ENCODE measurements at regions not wholly inside any gene's neighbourhood (a gene's known extent, or its start where the extent isn't known, plus 50 kb on each side); places are given as distances from the start of the nearest gene placed in this dataset.
"Not testable (repeated sequence)": the region's sequence is repeated elsewhere in the genome, so short reads cannot be mapped to it uniquely, and the experiment has no call there.

- DNase-seq (ENCODE audit: low read depth in 2 of 2), result not testable (repeated sequence)
Observed at GRCh38 chr20:30164389-30164788, 1093.1 kb upstream of the DEFB115 start.

GRCh38 chr20:30167540-30167939 lies 1089.9 kb upstream of the DEFB115 start:
- no peak for DNase-seq (ENCODE audit: low read depth in 2 of 2)

GRCh38 chr20:30168025-30168799 lies 1089.3 kb upstream of the DEFB115 start:
- peak; percentile 2 to 12 for DNase-seq (ENCODE audit: low read depth in 2 of 2)

- no peak for DNase-seq (ENCODE audit: low read depth in 2 of 2)
Observed at GRCh38 chr20:30168800-30169138, 1088.7 kb upstream of the DEFB115 start.

- no peak for DNase-seq (ENCODE audit: low read depth in 2 of 2)
Observed at GRCh38 chr20:30175681-30176080, 1081.8 kb upstream of the DEFB115 start.

- not testable (repeated sequence) for DNase-seq (ENCODE audit: low read depth in 2 of 2)
Observed at GRCh38 chr20:30183124-30183523, 1074.3 kb upstream of the DEFB115 start.

GRCh38 chr20:30191785-30192184 lies 1065.7 kb upstream of the DEFB115 start:
- not testable (repeated sequence) for DNase-seq (ENCODE audit: low read depth in 2 of 2)

GRCh38 chr20:30234477-30234876 lies 1023.0 kb upstream of the DEFB115 start:
- DNase-seq (ENCODE audit: low read depth in 2 of 2), result not testable (repeated sequence)

GRCh38 chr20:30275073-30275472 lies 982.4 kb upstream of the DEFB115 start:
- not testable (repeated sequence) for DNase-seq (ENCODE audit: low read depth in 2 of 2)

- no peak for DNase-seq (ENCODE audit: low read depth in 2 of 2)
Observed at GRCh38 chr20:30281584-30282197, 975.8 kb upstream of the DEFB115 start.

GRCh38 chr20:30283476-30284280 lies 973.8 kb upstream of the DEFB115 start:
- peak; percentile 51 to 75 for DNase-seq (ENCODE audit: low read depth in 2 of 2)

- DNase-seq (ENCODE audit: low read depth in 2 of 2), result no peak
Observed at GRCh38 chr20:30284281-30284905, 973.1 kb upstream of the DEFB115 start.

- no peak for DNase-seq (ENCODE audit: low read depth in 2 of 2)
Observed at GRCh38 chr20:30285677-30286076, 971.8 kb upstream of the DEFB115 start.

- DNase-seq (ENCODE audit: low read depth in 2 of 2), result no peak
Observed at GRCh38 chr20:30286157-30286556, 971.3 kb upstream of the DEFB115 start.

- not testable (repeated sequence) for DNase-seq (ENCODE audit: low read depth in 2 of 2)
Observed at GRCh38 chr20:30287459-30287858, 970.0 kb upstream of the DEFB115 start.

GRCh38 chr20:30288346-30288745 lies 969.1 kb upstream of the DEFB115 start:
- DNase-seq (ENCODE audit: low read depth in 2 of 2), result no peak

- DNase-seq (ENCODE audit: low read depth in 2 of 2), result not testable (repeated sequence)
Observed at GRCh38 chr20:30289049-30289448, 968.4 kb upstream of the DEFB115 start.

- not testable (repeated sequence) for DNase-seq (ENCODE audit: low read depth in 2 of 2)
Observed at GRCh38 chr20:30289711-30290141, 967.7 kb upstream of the DEFB115 start.

- not testable (repeated sequence) for DNase-seq (ENCODE audit: low read depth in 2 of 2)
Observed at GRCh38 chr20:30290361-30291063, 967.0 kb upstream of the DEFB115 start.

- not testable (repeated sequence) for DNase-seq (ENCODE audit: low read depth in 2 of 2)
Observed at GRCh38 chr20:30291064-30291379, 966.4 kb upstream of the DEFB115 start.

GRCh38 chr20:30291686-30292085 lies 965.8 kb upstream of the DEFB115 start:
- not testable (repeated sequence) for DNase-seq (ENCODE audit: low read depth in 2 of 2)

Measured in stimulated activated CD8-positive, alpha-beta memory T cell treated with anti-CD3 and anti-CD28 coated beads, Interleukin-2, amount 100 ng/mL, for 48 hours (primary cell).